GM19395 (cell line): ENCODE measurements at regions not wholly inside any gene's neighbourhood (a gene's known extent, or its start where the extent isn't known, plus 50 kb on each side); places are given as distances from the start of the nearest gene placed in this dataset.

Experiments
- ATAC-seq: cut with Tn5 transposase; IDR thresholded peaks from one replicate; pipeline ENCODE4 v1.9.1; 2021; ENCODE audit warnings: mild to moderate bottlenecking, moderate library complexity; ENCODE audit not compliant: unreplicated experiment

GRCh38 chr11:116234989-116235568 is 537.7 kb downstream of the BUD13 start:
- no peak for ATAC-seq

GRCh38 chr11:116233561-116233960 is 539.2 kb downstream of the BUD13 start:
- no peak for ATAC-seq

GRCh38 chr11:116232364-116232828 is 540.4 kb downstream of the BUD13 start:
- ATAC-seq: no peak

- no peak for ATAC-seq
These were observed 541.2 kb downstream of the BUD13 start for GRCh38 chr11:116231543-116231942.

GRCh38 chr11:116230438-116230837 is 542.3 kb downstream of the BUD13 start:
- no peak for ATAC-seq

GRCh38 chr11:116229236-116229970 is 543.4 kb downstream of the BUD13 start:
- ATAC-seq: no peak

- no peak for ATAC-seq
These were observed 546.1 kb downstream of the BUD13 start for GRCh38 chr11:116226731-116227130.

- ATAC-seq: no peak
These were observed 546.8 kb downstream of the BUD13 start for GRCh38 chr11:116225784-116226585.

- ATAC-seq: no peak
These were observed 547.6 kb downstream of the BUD13 start for GRCh38 chr11:116225236-116225635.

- ATAC-seq: no peak
These were observed 547.9 kb downstream of the BUD13 start for GRCh38 chr11:116224889-116225200.

GRCh38 chr11:116224154-116224888 is 548.5 kb downstream of the BUD13 start:
- no peak for ATAC-seq

GRCh38 chr11:116221351-116221750 is 551.4 kb downstream of the BUD13 start:
- ATAC-seq: no peak

GRCh38 chr11:116219171-116219635 is 553.6 kb downstream of the BUD13 start:
- ATAC-seq: no peak

- ATAC-seq: no peak
These were observed 555.3 kb downstream of the BUD13 start for GRCh38 chr11:116217441-116217840.

GRCh38 chr11:116217006-116217405 is 555.8 kb downstream of the BUD13 start:
- no peak for ATAC-seq

GRCh38 chr11:116215471-116216113 is 557.2 kb downstream of the BUD13 start:
- no peak for ATAC-seq

GRCh38 chr11:116211147-116211546 is 561.6 kb downstream of the BUD13 start:
- no peak for ATAC-seq

- ATAC-seq: no peak
These were observed 562.1 kb downstream of the BUD13 start for GRCh38 chr11:116210663-116211062.

- no peak for ATAC-seq
These were observed 563.5 kb downstream of the BUD13 start for GRCh38 chr11:116209255-116209654.

- no peak for ATAC-seq
These were observed 565.2 kb downstream of the BUD13 start for GRCh38 chr11:116207421-116208141.
